SK-N-SH (cell line): ENCODE measurements at regions not wholly inside any gene's neighbourhood (a gene's known extent, or its start where the extent isn't known, plus 50 kb on each side); places are given as distances from the start of the nearest gene placed in this dataset.

Experiments used
- CTCF ChIA-PET: fragments of 300-600, 350-600 bp; formaldehyde crosslinking; extraction: SDS; loops from one replicate; lab custom pipeline; 2021; lab: Yijun Ruan, JAX
- POLR2A ChIA-PET: fragments of 350-600 bp; sonication (Branson Sonifier 250); formaldehyde crosslinking; extraction: SDS; loops from one replicate; lab custom pipeline; 2020; ENCODE audit warnings: antibody characterized with exemption, inconsistent platforms; lab: Yijun Ruan, JAX
- DNase-seq: peaks from one replicate; pipeline ENCODE4 v3.0.0; 2012
- H2AFZ ChIP-seq: fragments of 200-600 bp; sonication (generic); 2 replicates; pipeline ENCODE4 v1.8.1; 2016; ENCODE audit warnings: antibody characterized with exemption, mild to moderate bottlenecking, low read depth
- H3F3A ChIP-seq: fragments of 200-600 bp; sonication (generic); replicated peaks from 2 replicates; pipeline ENCODE3; 2016; ENCODE audit warnings: antibody characterized with exemption, mild to moderate bottlenecking; ENCODE audit not compliant: insufficient read depth
- H3K27ac ChIP-seq, 2 experiments: fragments of 200-500 bp in 1 of 2; fragments of 200-600 bp in 1 of 2; sonication (Bioruptor generic) in 1 of 2; sonication (generic), shearing (Covaris generic) in 1 of 2; 2 replicates each; pipeline versions ENCODE4 v1.5.1 to v1.6.1; 2014 to 2016; ENCODE audit warnings: low read depth in 2 of 2, inconsistent platforms in 1 of 2, low read length in 1 of 2, mild to moderate bottlenecking in 1 of 2, mixed read lengths in 1 of 2
- H3K27me3 ChIP-seq: fragments of 200-600 bp; sonication (generic), shearing (Covaris generic); 2 replicates; pipeline ENCODE4 v1.6.1; 2016; ENCODE audit warnings: mixed run types; ENCODE audit not compliant: insufficient read depth
- H3K36me3 ChIP-seq, 2 experiments: fragments of 200-500 bp in 1 of 2; fragments of 200-600 bp in 1 of 2; sonication (Bioruptor generic) in 1 of 2; sonication (generic) in 1 of 2; replicated peaks in 1 of 2; 2 replicates each; pipeline versions ENCODE3 to v1.5.1; 2014 to 2016; ENCODE audit warnings: low read length in 1 of 2, mild to moderate bottlenecking in 1 of 2; ENCODE audit not compliant: insufficient read depth in 2 of 2, control insufficient read depth in 1 of 2
- H3K4me1 ChIP-seq, 2 experiments: fragments of 200-500 bp in 1 of 2; fragments of 200-600 bp in 1 of 2; sonication (Bioruptor generic) in 1 of 2; sonication (generic), shearing (Covaris generic) in 1 of 2; 2 replicates each; pipeline versions ENCODE4 v1.5.1 to v1.6.1; 2014 to 2016; ENCODE audit warnings: low read depth in 1 of 2, low read length in 1 of 2, mixed run types in 1 of 2; ENCODE audit not compliant: insufficient read depth in 2 of 2, control insufficient read depth in 1 of 2
- H3K4me2 ChIP-seq: fragments of 200-600 bp; sonication (generic), shearing (Covaris generic); 2 replicates; pipeline ENCODE4 v1.6.1; 2017; ENCODE audit warnings: mixed run types
- H3K4me3 ChIP-seq, 2 experiments: fragments of 200-500 bp in 1 of 2; fragments of 200-600 bp in 1 of 2; sonication (Bioruptor generic) in 1 of 2; sonication (generic), shearing (Covaris generic) in 1 of 2; 2 replicates each; pipeline versions ENCODE4 v1.5.1 to v1.8.1; 2014 to 2016; ENCODE audit warnings: low read depth in 2 of 2, inconsistent platforms in 1 of 2, low read length in 1 of 2, mild to moderate bottlenecking in 1 of 2, mixed read lengths in 1 of 2, moderate library complexity in 1 of 2
- H3K79me2 ChIP-seq: fragments of 200-600 bp; sonication (generic); 2 replicates; pipeline ENCODE4 v1.8.1; 2017; ENCODE audit warnings: mild to moderate bottlenecking; ENCODE audit not compliant: insufficient read depth
- H3K9ac ChIP-seq: fragments of 200-600 bp; sonication (generic); 2 replicates; pipeline ENCODE4 v1.6.1; 2017; ENCODE audit warnings: mixed run types
- H3K9me2 ChIP-seq: fragments of 200-600 bp; sonication (generic); 2 replicates; pipeline ENCODE4 v1.6.1; 2017; ENCODE audit warnings: mixed run types
- H3K9me3 ChIP-seq: fragments of 200-600 bp; sonication (generic); 2 replicates; pipeline ENCODE4 v1.6.1; 2017; ENCODE audit warnings: mixed run types, mild to moderate bottlenecking, moderate library complexity
- H4K20me1 ChIP-seq: fragments of 200-600 bp; sonication (generic); 2 replicates; pipeline ENCODE4 v1.6.1; 2017; ENCODE audit warnings: mild to moderate bottlenecking, mixed run types; ENCODE audit not compliant: insufficient read depth
- CHD2 ChIP-seq: fragments of 150-350 bp; IDR thresholded peaks from 2 replicates; pipeline ENCODE4 v1.6.1; 2018; ENCODE audit warnings: low read length; ENCODE audit not compliant: partially characterized antibody
- ELF1 ChIP-seq: IDR thresholded peaks from 2 replicates; pipeline ENCODE4 v1.4.0; 2012
- EP300 ChIP-seq, 2 experiments: IDR thresholded peaks; 2 replicates each; pipeline versions ENCODE4 v1.4.0 to v1.6.1; 2012; ENCODE audit warnings: borderline replicate concordance in 1 of 2, low read depth in 1 of 2, low read length in 1 of 2
- EZH2phosphoT487 ChIP-seq: fragments of 200-600 bp; sonication (generic); IDR thresholded peaks from 2 replicates; pipeline ENCODE4 v1.6.1; 2017; ENCODE audit warnings: low read depth, mixed run types, mild to moderate bottlenecking, antibody characterized with exemption, moderate library complexity, borderline replicate concordance
- FOSL2 ChIP-seq: IDR thresholded peaks from 2 replicates; pipeline ENCODE4 v1.4.0; 2012; ENCODE audit warnings: low read depth, mild to moderate bottlenecking, moderate library complexity, borderline replicate concordance
- FOXJ3 ChIP-seq: sonication (generic); formaldehyde crosslinking; IDR thresholded peaks from 2 replicates; pipeline ENCODE4 v1.5.1; 2020; ENCODE audit warnings: mild to moderate bottlenecking, missing genetic modification reagents
- MXI1 ChIP-seq: IDR thresholded peaks from 2 replicates; pipeline ENCODE4 v1.6.1; 2012; ENCODE audit warnings: mild to moderate bottlenecking, low read depth, low read length, improper control_type of control experiment
- NRF1 ChIP-seq: IDR thresholded peaks from 2 replicates; pipeline ENCODE4 v1.6.1; 2012; ENCODE audit warnings: low read depth, mild to moderate bottlenecking, low read length
- POLR2AphosphoS5 ChIP-seq: IDR thresholded peaks from 2 replicates; pipeline ENCODE4 v1.6.1; 2012; ENCODE audit warnings: low read depth, low read length
- RAD21 ChIP-seq: IDR thresholded peaks from 2 replicates; pipeline ENCODE4 v1.6.1; 2012; ENCODE audit warnings: mild to moderate bottlenecking, low read length
- SIN3A ChIP-seq: IDR thresholded peaks from 2 replicates; pipeline ENCODE4 v1.6.1; 2012; ENCODE audit warnings: low read depth, mild to moderate bottlenecking, low read length, moderate library complexity, borderline replicate concordance
- SMC3 ChIP-seq: IDR thresholded peaks from 2 replicates; pipeline ENCODE4 v1.6.1; 2012; ENCODE audit warnings: low read depth, low read length, improper control_type of control experiment
- TAF1 ChIP-seq: IDR thresholded peaks from 2 replicates; pipeline ENCODE4 v1.6.1; 2012; ENCODE audit warnings: low read depth, mild to moderate bottlenecking, low read length, moderate library complexity, borderline replicate concordance
- TCF12 ChIP-seq: IDR thresholded peaks from 2 replicates; pipeline ENCODE4 v1.4.0; 2012
- TEAD4 ChIP-seq: IDR thresholded peaks from 2 replicates; pipeline ENCODE4 v1.4.0; 2012; ENCODE audit warnings: mild to moderate bottlenecking, borderline replicate concordance; ENCODE audit not compliant: insufficient read depth
- YY1 ChIP-seq: IDR thresholded peaks from 2 replicates; pipeline ENCODE4 v1.4.0; 2012; ENCODE audit warnings: low read depth, mild to moderate bottlenecking
- WGBS: methylation state at CpG from one replicate; pipeline ENCODE4 v1.1.6; 2017; ENCODE audit warnings: low lambda C conversion rate; 5-methylcytosine and 5-hydroxymethylcytosine counted together
- TF ChIP-seq, protein P1 (sequence below): fragments of 150-350 bp; IDR thresholded peaks from 2 replicates; pipeline ENCODE4 v1.6.1; 2017; ENCODE audit warnings: antibody characterized with exemption, low read length, low read depth, borderline replicate concordance
- TF ChIP-seq, protein P2 (sequence below): fragments of 200-600 bp; sonication (generic); IDR thresholded peaks from 2 replicates; pipeline ENCODE4 v1.6.1; 2017; ENCODE audit warnings: antibody characterized with exemption, mild to moderate bottlenecking, moderate library complexity
- TF ChIP-seq, protein P3 (sequence below): IDR thresholded peaks from 2 replicates; pipeline ENCODE4 v1.4.0; 2012; ENCODE audit warnings: low read depth
- TF ChIP-seq, protein P4 (sequence below): IDR thresholded peaks from 2 replicates; pipeline ENCODE4 v1.4.0; 2012; ENCODE audit warnings: low read depth, borderline replicate concordance
- TF ChIP-seq, protein P5 (sequence below): IDR thresholded peaks from 2 replicates; pipeline ENCODE4; 2012

DNA sequence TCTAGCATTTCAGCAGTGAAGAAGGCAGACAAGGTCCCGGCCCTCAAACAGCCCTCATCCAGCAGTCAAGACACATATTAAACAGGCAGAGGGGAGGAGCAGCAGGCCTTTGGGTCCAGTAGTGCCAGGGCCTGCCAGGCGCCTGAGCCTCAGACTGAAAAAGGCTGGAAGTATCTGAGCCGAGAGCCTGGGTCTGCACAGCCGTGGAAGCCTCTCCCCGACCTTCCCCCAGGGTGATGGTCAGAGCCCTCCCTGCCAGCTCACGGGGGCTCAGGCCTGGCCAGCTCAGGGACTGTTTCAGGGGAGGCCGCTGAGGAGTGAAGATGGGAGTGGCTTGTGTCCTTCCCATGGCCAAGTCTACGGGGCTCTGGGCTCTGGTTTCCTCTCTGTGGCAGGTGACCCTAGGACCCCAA lies 565.2 kb downstream of the PTPRU start:
- Histone ChIP-seq H3F3A (no peaks in the 10 kb centered on the region), H3K27me3 (no peaks in the 10 kb centered on the region), H3K27ac (no peak overlapping the region; a peak in 1 of 4 replicates), H3K9ac (no peak overlapping the region), H2AFZ (no peak overlapping the region), H4K20me1 (no peaks in the 10 kb centered on the region), H3K9me2 (no peaks in the 10 kb centered on the region), H3K4me2 (no peak overlapping the region), H3K4me1 (peaks cover 0 to 45% of the 10 kb centered on the region in 2 experiments; a peak in 2 of 4 replicates), H3K9me3 (no peaks in the 10 kb centered on the region), H3K79me2 (no peaks in the 10 kb centered on the region), H3K4me3 (no peak overlapping the region), H3K36me3 (no peaks in the 10 kb centered on the region)
- WGBS = 40% methylated on average over 2 of the region's 8 CpGs
- TF ChIP-seq, protein P1, sequence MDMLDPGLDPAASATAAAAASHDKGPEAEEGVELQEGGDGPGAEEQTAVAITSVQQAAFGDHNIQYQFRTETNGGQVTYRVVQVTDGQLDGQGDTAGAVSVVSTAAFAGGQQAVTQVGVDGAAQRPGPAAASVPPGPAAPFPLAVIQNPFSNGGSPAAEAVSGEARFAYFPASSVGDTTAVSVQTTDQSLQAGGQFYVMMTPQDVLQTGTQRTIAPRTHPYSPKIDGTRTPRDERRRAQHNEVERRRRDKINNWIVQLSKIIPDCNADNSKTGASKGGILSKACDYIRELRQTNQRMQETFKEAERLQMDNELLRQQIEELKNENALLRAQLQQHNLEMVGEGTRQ = no peak
- TF ChIP-seq EZH2phosphoT487 = no peak
- TF ChIP-seq, protein P2, sequence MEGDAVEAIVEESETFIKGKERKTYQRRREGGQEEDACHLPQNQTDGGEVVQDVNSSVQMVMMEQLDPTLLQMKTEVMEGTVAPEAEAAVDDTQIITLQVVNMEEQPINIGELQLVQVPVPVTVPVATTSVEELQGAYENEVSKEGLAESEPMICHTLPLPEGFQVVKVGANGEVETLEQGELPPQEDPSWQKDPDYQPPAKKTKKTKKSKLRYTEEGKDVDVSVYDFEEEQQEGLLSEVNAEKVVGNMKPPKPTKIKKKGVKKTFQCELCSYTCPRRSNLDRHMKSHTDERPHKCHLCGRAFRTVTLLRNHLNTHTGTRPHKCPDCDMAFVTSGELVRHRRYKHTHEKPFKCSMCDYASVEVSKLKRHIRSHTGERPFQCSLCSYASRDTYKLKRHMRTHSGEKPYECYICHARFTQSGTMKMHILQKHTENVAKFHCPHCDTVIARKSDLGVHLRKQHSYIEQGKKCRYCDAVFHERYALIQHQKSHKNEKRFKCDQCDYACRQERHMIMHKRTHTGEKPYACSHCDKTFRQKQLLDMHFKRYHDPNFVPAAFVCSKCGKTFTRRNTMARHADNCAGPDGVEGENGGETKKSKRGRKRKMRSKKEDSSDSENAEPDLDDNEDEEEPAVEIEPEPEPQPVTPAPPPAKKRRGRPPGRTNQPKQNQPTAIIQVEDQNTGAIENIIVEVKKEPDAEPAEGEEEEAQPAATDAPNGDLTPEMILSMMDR = no peak
- TF ChIP-seq MXI1 = no peak
- no peak for TF ChIP-seq FOXJ3
- no peak for TF ChIP-seq TEAD4
- no peak for TF ChIP-seq POLR2AphosphoS5
- TF ChIP-seq FOSL2 = no peak
- no peak for TF ChIP-seq CHD2
- no peak for TF ChIP-seq EP300 (IDR thresholded peaks at IDR 0.05; ENCODE audit: borderline replicate concordance in 1 of 2, low read depth in 1 of 2, low read length in 1 of 2)
- TF ChIP-seq SIN3A = no peak
- POLR2A ChIA-PET = no interaction called here
- CTCF ChIA-PET = interaction anchor here (1.1 to 5.4 kb wide), 3 partner anchors 9 to 579 kb away, joined by 3 to 33 read pairs (median 3); no protein-coding TSS in a partner anchor
- DNase-seq = peak; percentile 62

DNA sequence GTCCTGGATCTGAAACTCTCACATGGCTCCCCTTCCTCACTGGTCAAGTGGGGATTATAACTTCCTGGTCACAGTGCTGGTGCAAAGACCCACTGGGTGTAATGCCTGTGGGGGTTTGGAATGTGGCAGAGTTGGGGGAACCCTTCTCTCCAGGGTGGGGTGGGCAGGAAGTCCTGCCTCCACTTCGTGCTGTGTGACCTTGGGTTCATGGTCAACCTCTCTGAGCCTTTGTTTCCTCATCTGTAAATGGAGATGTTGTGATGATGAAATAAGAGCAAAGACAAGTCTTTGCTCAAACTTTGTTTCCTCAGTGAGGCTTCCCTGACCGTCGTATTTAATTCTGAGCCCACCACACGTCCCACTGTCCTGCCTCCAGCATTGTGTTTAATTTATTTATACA lies 564.7 kb downstream of the PTPRU start:
- H3K9ac ChIP-seq = no peak overlapping the region
- H3K36me3 ChIP-seq = no peaks in the 10 kb centered on the region
- H3K27ac ChIP-seq = no peak overlapping the region; a peak in 1 of 4 replicates
- H3K9me3 ChIP-seq = no peaks in the 10 kb centered on the region
- no peaks in the 10 kb centered on the region for H3K9me2 ChIP-seq
- peaks cover 0 to 45% of the 10 kb centered on the region in 2 experiments; a peak in 2 of 4 replicates for H3K4me1 ChIP-seq
- no peak overlapping the region for H3K4me3 ChIP-seq
- ChIA-PET POLR2A (no interaction called here), CTCF (interaction anchor here (1.1 to 1.8 kb wide), 2 partner anchors 47 to 48 kb away, joined by 3 to 6 read pairs; no protein-coding TSS in a partner anchor)
- no peaks in the 10 kb centered on the region for H3K79me2 ChIP-seq
- no peak overlapping the region for H3K4me2 ChIP-seq
- H3F3A ChIP-seq = no peaks in the 10 kb centered on the region
- no peaks in the 10 kb centered on the region for H4K20me1 ChIP-seq
- no peak overlapping the region for H2AFZ ChIP-seq
- H3K27me3 ChIP-seq = no peaks in the 10 kb centered on the region
- 50% methylated on average over 4 of the region's 4 CpGs for WGBS
- DNase-seq = peak; percentile 12
- TF ChIP-seq, protein P3, sequence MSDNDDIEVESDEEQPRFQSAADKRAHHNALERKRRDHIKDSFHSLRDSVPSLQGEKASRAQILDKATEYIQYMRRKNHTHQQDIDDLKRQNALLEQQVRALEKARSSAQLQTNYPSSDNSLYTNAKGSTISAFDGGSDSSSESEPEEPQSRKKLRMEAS = no peak
- TF ChIP-seq, protein P4, sequence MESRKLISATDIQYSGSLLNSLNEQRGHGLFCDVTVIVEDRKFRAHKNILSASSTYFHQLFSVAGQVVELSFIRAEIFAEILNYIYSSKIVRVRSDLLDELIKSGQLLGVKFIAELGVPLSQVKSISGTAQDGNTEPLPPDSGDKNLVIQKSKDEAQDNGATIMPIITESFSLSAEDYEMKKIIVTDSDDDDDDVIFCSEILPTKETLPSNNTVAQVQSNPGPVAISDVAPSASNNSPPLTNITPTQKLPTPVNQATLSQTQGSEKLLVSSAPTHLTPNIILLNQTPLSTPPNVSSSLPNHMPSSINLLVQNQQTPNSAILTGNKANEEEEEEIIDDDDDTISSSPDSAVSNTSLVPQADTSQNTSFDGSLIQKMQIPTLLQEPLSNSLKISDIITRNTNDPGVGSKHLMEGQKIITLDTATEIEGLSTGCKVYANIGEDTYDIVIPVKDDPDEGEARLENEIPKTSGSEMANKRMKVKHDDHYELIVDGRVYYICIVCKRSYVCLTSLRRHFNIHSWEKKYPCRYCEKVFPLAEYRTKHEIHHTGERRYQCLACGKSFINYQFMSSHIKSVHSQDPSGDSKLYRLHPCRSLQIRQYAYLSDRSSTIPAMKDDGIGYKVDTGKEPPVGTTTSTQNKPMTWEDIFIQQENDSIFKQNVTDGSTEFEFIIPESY = no peak
- no peak for TF ChIP-seq SIN3A
- TF ChIP-seq TAF1 = no peak
- TF ChIP-seq TEAD4 = no peak
- TF ChIP-seq YY1 = no peak
- TF ChIP-seq POLR2AphosphoS5 = no peak
- TF ChIP-seq NRF1 = no peak
- TF ChIP-seq RAD21 = no peak
- no peak for TF ChIP-seq ELF1
- TF ChIP-seq, protein P5, sequence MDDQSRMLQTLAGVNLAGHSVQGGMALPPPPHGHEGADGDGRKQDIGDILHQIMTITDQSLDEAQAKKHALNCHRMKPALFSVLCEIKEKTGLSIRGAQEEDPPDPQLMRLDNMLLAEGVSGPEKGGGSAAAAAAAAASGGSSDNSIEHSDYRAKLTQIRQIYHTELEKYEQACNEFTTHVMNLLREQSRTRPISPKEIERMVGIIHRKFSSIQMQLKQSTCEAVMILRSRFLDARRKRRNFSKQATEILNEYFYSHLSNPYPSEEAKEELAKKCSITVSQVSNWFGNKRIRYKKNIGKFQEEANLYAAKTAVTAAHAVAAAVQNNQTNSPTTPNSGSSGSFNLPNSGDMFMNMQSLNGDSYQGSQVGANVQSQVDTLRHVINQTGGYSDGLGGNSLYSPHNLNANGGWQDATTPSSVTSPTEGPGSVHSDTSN = no peak
- TF ChIP-seq CHD2 = no peak
- no peak for TF ChIP-seq MXI1
- no peak for TF ChIP-seq SMC3
- TF ChIP-seq TCF12 = no peak
